NCI-H1436 (cell line): ENCODE measurements at regions not wholly inside any gene's neighbourhood (a gene's known extent, or its start where the extent isn't known, plus 50 kb on each side); places are given as distances from the start of the nearest gene placed in this dataset.
"Not testable (repeated sequence)": the region's sequence is repeated elsewhere in the genome, so short reads cannot be mapped to it uniquely, and the experiment has no call there.

Experiments used
- DNase-seq: peaks from one replicate; lab custom pipeline; 2025; lab: John Stamatoyannopoulos, UW

DNA sequence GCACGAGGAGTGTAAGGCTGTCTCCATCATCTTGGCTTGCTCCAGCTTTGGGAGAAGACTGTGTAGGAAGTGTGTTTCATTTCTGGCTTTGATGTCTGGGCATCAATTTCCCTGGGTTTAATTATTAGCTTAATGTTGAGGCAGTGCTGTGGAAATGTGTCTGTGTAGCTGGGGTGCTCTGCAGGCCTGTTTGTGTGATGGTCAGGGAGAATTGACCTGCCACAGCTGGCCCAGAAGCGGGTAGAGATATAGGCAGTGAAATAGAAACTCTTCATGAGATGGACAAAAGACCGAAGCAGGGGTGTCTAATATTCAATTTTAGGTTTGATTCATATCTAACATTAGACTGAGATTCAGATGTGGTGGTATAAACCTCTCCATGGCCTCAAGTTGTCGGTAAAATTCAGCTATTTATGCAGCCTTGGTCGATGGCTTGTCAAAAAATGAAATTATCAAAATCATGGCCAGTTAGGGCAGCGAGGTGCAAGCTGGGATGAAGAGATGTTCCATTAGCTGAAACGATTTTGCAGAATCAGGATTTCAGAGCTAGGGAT, 95.3 kb upstream of the SNX9 start:
- no peak for DNase-seq

- no peak for DNase-seq
Observed at GRCh38 chr6:157728183-157728881, 94.7 kb upstream of the SNX9 start.

DNA sequence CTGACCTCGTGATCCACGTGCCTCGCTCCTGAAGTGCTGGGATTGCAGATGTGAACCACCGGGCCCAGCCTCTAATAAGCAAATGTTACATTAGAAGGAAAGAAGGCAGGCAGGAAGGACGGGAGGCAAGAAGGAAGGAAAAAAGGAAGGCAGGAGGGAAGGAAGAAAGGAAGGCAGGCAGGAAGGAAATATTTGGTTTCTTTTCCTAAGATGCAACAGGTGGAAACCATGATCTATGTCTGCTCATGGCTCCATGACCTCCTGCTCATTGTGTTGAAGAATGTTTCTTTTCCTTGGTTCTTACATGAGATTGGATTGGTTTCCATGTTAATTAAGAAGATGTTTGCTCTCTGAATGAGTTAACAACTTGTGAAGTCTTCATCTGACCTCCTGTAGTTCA, 91.8 kb upstream of the SNX9 start:
- DNase-seq: no peak

- no peak for DNase-seq
Observed at GRCh38 chr6:157732007-157732406, 91.0 kb upstream of the SNX9 start.

GRCh38 chr6:157732416-157733161, 90.5 kb upstream of the SNX9 start:
- DNase-seq: no peak

DNA sequence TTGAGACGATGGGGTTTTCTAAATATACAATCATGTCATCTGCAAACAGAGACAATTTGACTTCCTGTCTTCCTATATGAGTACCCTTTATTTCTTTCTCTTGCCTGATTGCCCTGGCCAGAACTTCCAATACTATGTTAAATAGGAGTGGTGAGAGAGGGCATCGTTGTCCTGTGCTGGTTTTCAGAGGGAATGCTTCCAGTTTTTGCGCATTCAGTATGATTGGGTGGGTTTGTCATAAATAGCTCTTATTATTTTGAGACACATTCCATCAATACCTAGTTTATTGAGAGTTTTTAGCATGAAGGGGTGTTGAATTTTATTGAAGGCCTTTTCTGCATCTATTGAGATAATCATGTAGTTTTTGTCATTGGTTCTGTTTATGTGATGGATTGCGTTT, 86.5 kb upstream of the SNX9 start:
- not testable (repeated sequence) for DNase-seq

DNA sequence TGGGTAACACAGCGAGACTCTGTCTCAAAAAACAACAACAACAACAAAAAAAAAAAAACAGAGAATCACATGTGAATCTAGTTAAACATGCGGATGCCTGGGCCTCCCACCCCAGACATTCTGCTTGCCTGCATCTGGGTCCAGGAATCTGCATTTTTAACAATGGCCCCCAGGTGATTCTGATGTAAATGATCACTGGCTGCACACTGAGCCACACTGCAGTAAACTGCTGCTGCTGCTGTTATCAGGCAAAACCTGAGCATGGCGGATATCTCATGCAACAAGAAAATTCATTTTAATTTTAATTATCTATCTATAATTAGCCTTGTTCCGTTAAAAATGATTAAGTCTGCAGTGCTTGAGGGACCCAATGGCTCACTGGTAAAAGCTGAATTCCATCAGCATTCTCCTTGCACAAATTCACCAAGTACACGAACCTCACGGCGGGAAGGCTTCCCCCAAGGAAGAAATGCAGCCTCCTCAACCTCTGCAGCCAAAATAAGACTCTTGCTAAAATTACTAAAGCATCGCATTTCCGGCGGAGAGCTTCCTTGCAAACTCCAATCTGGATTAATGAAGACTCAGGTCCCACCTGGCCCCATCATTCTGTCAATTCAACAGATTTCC, 81.6 kb upstream of the SNX9 start:
- no peak for DNase-seq

- DNase-seq: no peak
Observed at GRCh38 chr6:157741948-157742556, 81.0 kb upstream of the SNX9 start.

DNA sequence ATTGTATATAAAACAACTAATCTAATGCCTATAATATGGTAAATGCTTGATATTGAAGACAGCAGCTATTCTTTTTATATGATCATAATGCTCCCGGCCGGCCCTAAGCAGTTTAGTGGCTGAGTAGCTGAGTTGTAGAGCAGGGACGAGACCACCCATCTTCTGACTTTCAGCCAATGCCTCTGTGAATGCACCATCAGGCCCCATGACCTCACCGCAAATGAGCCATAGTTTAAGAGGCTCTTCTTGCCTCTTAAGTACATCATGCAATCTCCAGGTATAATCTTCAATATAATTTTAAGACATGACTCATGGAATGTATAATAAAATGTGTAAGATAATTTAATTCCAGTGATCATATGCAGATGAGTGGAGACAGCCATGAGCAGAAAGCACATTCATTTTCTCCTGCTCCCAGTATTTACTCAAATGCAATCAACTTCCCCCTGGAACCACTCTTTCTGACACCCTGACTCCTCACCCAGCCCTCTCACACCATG, 78.9 kb upstream of the SNX9 start:
- no peak for DNase-seq

- DNase-seq: no peak
Observed at GRCh38 chr6:157746897-157747296, 76.1 kb upstream of the SNX9 start.

GRCh38 chr6:157747370-157747769, 75.7 kb upstream of the SNX9 start:
- DNase-seq: no peak

GRCh38 chr6:157748839-157749571, 74.0 kb upstream of the SNX9 start:
- DNase-seq: no peak

DNA sequence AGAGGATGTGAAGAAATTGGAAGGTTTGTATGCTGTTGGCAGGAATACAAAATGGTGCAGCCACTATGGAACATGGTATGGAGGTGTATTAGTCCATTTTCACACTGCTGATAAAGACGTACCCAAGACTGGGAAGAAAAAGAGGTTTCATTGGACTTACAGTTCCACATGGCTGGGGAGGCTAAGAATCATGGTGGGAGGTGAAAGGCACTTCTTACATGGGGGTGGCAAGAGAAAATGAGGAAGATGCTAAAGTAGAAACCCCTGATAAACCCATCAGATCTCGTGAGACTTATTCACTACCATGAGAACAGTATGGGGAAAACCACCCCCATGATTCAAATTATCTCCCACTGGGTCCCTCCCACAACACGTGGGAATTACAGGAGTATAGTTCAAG, 72.1 kb upstream of the SNX9 start:
- not testable (repeated sequence) for DNase-seq

GRCh38 chr6:157751547-157752200, 71.4 kb upstream of the SNX9 start:
- DNase-seq: no peak

GRCh38 chr6:157752879-157753278, 70.2 kb upstream of the SNX9 start:
- not testable (repeated sequence) for DNase-seq

- no peak for DNase-seq
Observed at GRCh38 chr6:157753291-157753690, 69.8 kb upstream of the SNX9 start.

- not testable (repeated sequence) for DNase-seq
Observed at GRCh38 chr6:157753801-157754200, 69.2 kb upstream of the SNX9 start.

DNA sequence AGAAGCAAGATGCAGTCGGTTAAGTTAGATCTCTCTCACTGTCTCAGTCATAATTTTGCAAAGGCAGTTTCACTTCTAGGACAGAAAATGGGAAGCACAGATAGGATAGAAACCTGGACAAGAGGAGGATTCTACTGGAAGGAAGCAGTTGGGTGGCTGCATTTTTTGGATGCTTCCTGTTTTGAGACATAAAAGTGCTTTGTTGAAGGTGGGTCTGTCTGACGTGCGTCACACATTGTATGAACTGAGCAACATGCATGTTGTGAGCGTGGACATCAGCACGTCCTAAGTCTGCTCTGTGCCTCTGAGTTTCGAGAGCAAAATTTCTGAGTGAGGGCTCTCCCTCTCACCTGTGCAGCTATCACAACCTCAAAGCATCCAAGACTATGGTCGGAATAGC, 68.7 kb upstream of the SNX9 start:
- no peak for DNase-seq

DNA sequence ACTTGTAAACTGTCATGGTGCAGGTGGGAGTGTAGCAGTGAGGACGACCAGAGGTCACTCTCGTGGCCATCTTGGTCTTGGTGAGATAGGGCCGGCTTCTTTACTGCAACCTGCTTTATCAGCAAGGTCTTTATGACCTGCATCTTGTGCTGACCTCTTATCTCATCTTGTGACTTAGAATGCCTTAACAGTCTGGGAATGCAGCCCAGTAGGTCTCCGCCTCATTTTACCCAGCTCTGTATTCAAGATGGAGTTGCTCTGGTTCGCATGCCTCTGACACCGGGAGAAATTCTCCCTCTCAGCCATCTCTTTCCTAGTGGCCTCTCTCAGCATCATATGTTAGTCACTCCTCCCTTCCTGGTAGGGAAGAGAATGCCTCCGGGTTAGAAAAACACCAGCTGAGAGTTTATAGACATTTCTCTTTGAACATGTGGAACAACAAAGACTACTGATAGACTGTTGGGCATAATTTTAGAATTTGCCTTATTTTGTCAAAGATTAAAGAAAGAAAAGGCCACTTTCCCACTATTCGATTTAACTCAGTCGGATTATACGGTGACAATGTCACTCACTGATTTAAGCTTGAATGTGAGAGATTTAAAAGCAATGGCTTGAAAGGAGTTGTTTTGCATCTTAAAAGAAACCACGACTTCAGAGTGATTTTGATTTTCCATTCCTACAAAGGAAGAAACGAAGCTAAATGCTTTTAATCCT, 67.9 kb upstream of the SNX9 start:
- no peak for DNase-seq

DNA sequence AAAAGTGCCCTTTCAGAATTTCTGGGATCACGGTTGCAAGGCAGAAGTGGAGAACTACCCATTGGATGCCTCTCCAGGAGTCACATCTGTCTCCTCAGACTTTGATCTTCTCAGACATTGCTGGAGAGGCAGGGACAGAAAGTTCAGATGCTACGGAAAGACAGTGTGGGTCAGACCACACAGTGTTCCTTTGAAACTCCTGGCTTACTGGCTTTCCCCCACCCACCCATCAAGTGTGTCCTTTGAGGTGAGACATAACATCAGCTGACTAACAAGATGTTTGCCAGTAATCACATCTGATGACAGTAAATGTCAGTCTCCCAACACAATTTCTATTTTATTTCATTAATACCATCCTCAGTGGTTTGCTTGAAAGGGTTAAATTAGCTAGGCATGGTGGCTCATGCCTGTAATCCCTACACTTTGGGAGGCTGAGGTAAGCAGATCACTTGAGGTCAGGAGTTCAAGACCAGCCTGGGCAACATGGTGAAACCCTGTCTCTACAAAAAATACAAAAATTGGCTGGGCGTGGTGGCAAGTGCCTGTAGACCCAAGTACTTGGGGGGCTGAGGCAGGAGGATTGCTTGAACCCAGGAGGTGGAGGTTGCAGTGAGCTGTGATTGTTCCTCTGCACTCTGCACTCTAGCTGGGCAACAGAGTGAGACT, 67.2 kb upstream of the SNX9 start:
- no peak for DNase-seq
